IPS-NIHi7 (cell line): ENCODE measurements at regions not wholly inside any gene's neighbourhood (a gene's known extent, or its start where the extent isn't known, plus 50 kb on each side); places are given as distances from the start of the nearest gene placed in this dataset.
"Not testable (repeated sequence)": the region's sequence is repeated elsewhere in the genome, so short reads cannot be mapped to it uniquely, and the experiment has no call there.

Experiments used
- DNase-seq: peaks from one replicate; pipeline ENCODE4 v3.0.0; 2012; ENCODE audit warnings: mixed read lengths; ENCODE audit errors: extremely low spot score

DNA sequence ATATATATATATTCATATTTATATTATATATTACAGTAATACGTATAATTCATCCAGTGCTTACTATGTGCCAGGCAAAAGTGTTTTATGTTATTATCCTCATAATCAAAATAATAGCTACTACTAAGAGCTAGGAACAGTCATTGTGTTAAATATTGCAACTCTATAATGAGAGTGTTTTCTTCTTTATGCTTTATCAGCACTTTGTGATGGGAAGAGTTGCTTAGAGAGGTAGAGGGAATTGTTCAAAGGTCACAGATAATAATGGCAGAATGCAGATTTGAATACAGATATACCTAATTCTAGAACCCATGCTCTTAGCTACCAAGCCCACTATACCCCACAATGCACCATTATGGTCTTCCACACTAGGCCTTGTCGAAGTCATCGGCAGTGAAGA is 318.8 kb upstream of the PPARGC1A start:
- DNase-seq = no peak

DNA sequence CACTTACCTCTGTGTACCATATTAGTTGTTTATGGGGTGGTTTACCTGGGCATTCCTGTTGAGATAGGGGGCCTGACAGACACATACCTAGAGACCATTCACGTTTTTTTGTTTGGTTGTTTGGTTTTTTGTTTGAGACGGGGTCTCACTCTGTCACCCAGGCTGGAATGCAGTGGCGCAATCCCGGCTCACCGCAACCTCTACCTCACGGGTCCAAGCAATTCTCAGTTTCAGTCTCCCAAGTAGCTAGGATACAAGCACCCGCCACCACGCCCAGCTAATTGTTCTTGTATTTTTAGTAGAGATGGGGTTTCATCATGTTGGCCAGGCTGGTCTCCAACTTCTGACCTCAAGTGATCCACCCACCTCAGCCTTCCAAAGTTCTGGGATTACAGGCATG is 314.9 kb upstream of the PPARGC1A start:
- not testable (repeated sequence) for DNase-seq

DNA sequence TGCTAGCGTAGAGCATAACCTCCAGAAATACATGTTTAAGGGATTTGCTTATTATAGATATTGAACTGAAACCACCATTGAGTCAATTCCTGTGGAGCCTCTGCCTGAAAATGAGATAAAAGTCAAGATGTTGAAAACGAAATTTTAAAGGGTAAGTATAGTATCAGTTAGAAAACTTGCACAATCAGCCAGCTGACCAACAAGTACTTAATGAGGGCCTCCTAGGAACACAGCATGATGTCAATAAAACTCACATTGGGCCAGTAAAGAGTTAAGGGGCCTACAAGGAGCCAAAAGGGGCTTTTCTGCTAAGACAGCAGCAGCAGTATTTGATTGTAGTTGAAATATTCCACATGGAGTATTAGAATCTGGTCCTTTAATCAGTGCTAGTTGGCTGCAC is 314.1 kb upstream of the PPARGC1A start:
- DNase-seq = no peak

DNA sequence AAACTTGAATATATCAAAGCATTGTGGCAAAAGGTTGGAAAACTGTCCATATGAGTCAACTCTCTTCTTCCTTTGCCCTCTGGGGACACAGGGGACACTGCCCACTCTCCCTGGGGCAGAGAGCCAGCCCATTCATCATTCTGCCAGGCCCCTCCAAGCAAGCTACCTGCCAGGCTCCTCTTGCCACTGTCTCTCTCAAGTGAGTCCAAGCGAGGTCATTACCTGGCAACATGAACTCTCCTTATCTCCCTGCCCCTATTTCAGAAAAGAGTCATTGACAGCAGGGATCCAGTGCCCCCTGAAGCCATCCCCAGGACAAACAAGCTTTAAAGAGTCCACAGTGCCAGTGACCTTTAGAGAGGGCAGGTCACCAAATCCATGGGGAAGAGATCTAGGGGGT is 312.7 kb upstream of the PPARGC1A start:
- DNase-seq = no peak

DNA sequence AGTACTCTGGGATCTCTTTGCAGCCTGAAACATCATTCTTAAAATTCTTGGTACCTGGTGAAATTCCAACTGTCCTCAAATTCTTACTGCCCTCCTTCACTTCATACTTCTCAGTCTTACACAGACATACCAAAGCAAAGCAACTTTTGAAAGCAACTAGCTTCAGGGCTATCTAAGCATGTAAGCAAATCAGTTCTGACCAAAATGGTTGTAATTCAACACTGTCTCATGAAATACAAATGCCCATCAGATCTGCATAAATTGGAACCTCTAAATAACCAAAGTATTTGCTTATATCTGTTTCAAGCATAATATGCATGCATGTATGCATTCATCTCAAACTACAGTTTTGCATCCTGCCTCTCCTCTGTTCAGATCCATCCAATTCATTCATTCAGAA is 308.1 kb upstream of the PPARGC1A start:
- DNase-seq = no peak

DNA sequence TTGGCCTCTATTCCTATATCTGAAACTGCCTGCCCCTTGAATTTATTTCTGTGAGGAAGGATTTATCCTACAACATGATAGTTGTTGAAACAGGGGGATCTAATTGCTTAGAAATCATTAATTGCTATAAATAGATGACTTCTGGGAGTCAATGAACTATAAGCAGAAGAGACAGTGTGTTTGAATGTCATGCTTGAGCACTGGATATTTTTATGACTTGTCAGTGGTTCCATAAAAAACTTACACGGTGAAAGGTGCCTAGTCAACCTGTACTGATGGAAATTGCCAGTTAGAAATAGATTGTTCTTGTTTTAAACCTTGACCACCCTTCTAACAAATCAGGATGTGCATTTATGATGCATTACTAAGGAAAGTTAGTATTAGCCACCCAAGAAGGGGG is 306.9 kb upstream of the PPARGC1A start:
- no peak for DNase-seq

DNA sequence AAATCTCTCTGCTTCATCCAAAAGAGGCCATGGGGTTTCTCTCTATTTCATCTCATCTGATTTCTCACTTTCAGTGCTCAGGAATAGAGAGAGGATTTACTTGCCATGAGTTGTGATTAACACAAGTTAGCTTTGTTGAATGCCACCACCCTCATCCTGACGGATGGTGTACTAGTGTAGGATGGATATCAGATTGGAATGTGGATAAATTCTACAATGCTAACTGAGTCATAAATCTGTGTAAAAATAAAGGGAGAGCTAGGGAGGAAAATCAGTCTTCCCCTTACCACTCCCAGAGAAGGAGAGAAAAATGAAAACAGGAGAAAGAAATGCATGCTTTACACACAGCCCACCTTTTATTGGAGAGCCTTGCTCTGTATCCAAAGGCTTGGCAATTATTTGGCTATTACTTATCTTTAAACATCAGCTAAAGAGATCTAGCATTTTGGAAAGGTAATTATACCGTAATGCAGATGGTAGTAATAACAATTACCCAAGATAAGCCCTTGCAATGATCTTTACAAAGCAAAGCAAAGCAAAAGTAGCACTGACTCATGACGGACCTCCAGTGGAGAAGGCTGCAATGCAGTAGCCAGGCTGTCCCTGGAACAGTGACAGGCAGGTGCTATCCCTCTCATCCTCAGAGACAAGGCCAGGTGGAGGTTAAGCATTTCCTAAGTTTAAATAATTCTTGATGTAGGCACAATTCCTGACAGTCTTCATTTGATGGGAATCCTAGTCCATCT is 306.3 kb upstream of the PPARGC1A start:
- peak; percentile 28 for DNase-seq

DNA sequence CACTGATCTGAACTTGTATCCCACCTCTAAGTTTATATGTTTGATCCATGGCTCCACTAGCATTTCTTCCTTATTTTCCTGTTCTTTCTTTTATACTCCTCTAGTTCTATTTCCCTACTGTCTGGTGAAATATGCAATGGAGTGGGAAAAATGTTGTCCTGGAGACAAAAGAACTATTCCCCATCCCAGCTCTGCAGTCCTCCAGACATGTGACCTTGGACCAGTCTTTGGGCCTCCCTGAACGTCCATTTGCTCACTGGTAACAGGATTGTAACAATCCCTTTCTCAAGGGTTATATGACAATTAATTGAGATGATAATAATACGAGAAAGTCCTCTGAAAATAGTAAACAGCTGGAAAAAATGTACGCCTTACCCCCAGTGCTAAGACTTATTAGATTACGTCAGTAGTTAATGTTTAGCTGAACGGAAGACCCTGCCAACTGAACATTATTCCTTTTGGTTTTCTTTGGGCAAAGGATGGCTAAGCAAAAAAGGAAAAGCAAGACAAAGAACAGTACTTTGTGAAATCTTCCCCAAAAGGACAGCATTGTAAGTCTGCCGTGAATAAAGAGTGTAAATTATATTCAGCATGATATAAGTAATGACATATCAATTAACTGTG is 302.3 kb upstream of the PPARGC1A start:
- no peak for DNase-seq

DNA sequence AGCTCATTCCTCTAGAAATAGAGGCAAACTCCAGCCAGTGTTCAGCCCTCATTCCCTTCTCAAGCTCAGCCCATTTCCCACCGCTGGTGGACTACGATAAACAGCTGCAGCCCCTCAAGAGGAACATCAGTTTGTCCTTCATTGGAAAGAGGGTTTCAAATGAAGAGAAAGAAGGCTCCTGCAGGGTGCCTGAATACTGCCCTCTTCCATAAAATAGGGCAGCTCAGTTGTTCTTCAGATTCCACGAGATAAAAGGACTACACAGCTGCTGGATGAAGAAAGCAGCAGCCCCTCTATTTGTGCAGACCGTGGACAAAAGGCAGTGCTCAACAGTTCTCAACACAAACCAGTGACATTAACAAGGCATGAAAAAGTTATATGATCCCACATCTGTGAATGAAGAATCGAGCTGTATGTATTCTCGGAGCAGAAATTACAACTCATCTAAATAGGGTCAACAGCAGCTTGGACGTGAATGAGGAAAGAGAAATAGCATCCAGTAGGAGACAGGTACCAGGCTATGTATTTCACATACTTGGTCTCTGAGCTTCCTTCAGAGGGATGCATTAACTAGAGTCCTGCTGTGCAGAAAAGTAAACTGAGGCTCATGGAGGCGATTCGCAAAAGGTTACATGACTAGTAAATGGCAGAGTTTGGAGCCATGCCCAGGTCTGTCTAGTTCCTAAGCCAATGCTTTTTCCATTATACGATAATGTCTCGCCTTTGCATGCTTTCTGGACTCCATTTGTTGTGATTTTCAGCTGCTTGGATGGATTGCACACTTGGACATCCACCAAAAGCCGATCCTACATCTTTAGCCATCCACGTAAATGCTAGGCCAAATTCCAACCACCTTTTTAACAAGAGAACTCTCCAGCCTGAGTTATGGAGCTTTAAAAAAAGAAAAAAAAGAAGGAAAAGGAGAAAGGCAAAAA is 301.2 kb upstream of the PPARGC1A start:
- no peak for DNase-seq

DNA sequence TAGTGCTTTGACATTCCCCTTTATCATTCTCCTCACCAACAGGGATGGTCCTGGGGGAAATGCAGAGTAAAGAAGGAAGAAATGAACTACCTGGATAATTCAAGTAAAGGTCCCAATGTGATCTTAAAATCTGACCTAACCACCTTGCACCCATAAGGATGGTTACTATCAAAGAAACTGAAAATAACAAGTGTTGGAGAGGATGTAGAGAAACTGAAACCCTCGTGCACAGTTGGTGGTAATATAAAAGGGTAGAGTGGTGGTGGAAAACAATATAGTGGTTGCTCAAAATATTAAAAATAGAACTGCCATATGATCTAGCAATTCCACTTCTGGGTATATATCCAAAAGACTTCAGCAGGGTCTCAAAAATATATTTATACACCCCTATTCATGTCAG is 298.6 kb upstream of the PPARGC1A start:
- DNase-seq = no peak

DNA sequence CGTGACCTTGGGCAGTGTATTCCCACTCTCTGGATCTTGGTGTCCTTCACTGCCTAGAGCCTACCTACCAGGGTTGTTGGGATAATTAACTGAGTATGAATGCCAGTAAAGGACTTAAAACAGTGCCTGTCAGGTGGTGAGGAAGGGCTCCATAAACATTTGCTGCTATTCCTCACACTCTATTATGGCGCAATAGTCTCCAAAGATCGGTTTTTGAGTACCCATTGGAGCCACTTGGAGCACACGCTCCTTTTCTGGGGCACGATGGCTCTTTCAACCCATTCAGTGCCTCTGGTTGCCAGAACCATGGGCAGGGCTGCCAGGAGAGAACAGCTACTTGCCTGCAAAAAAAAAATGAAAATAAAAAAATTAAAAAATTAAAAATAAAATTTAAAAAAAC is 296.6 kb upstream of the PPARGC1A start:
- DNase-seq = no peak

DNA sequence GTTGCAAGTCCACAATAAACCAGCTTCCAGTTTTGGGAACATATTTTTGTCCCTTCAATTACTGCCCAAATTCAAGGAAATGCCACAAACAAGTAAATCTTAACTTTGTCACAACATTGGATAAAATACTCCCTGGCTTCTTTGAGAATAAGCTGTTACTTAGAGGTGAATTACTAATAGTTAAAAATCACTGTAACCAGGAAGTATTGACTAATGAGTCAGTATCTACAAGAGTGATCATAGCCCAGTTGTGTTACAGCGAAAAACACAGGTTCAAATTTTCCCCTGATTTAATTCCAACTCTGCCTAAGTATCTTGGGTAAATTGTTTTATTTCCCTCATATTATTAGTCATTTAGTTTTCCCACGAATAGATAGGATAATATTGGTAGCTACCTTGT is 291.2 kb upstream of the PPARGC1A start:
- no peak for DNase-seq

DNA sequence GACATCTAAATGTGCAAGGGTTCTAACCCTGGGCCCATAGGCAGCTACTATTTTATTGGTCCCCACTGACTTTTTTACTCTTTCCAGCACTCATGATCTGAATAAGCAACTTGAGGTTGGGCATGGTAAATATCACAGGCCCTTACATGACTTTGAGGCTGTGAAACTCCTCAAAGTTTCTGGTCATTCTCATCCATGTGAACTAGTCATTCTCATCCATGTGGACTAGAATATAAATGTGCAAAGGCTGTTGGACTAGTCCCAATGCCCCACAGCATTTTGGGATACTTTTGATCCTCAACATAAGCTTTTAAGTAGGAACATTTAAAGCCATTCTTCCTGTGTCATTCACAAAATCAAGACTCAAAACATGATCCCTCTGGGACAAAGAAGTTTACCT is 290.7 kb upstream of the PPARGC1A start:
- DNase-seq = no peak

DNA sequence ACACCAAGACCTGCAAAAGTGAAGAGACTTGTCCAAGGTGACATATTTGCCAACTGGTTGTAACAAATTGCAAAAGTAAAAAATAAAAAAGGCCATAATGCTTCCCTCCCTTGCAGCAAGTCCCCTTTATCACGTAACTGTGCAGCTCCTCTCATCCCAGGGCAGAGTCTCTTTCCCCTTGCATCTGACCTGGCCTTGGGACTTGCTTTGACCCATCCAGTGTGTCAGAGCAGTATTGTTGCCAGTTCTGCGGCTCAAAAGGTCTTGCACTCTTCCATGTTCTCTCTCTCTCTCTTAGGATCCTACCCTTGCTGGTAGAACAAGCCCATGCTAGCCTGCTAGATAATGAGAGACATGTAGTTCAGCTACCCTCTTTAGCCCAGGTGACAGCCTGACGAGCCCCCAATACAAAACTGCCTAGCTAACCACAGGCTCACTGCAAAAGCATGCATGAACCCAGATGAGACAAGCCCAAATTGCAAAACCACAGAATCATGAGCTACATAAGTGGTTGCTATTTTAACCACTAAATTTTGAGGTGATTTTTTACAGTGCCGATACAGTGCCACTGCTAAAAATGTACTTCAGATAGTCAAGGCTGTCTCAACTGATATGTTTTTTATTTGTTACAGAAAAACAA is 289.5 kb upstream of the PPARGC1A start:
- DNase-seq = no peak

DNA sequence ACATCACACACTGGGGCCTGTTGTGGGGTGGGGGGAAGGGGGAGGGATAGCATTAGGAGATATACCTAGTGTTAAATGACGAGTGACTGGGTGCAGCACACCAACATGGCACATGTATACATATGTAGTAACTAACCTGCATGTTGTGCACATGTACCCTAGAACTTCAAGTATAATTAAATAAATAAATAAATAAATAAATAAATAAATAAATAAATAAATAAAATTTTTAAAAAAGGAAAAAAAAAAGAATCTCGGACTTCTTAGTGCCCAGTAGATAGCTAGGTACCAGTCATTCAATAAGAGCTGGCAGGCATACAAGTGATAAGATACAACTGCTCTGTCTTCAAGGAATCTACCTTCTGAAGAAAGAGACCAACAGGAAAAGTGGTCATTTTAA is 287.6 kb upstream of the PPARGC1A start:
- not testable (repeated sequence) for DNase-seq

DNA sequence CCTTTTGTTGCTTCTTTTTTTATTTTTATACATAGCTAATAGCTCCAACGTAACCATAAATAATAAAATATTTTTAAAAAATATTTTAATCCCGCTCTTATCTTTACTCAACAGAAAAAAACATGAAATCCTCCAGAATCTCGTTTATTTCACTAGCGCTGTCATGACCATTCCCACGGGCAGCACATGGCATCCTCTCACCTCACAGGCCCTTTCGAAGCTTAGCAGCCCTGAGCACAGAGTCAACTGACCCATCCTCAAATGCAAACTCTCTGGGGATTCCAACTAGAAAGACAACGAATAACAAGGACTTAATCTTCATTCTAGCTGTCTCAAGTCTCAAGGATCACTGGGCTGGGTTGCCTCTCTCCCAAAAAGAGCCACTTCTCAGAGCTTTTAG is 285.9 kb upstream of the PPARGC1A start:
- no peak for DNase-seq

DNA sequence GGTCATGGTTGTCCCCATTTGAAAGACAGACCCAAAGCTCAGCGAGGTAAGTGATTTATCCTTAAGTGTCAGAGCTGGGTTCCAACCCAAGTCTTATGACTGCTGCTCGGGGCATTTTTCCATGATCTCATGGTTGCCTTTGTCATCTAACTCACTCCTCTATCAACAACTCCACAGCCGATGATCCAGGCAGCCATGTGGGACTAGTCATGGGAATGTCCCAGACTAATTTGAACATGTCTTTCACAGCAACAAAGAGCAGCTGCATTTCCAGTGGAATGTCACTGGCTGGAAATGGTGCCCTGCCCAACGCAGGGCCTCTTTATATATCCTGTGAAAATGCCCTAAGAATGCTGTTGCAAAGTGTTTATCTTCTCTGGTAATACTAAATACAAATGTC is 284.8 kb upstream of the PPARGC1A start:
- no peak for DNase-seq

DNA sequence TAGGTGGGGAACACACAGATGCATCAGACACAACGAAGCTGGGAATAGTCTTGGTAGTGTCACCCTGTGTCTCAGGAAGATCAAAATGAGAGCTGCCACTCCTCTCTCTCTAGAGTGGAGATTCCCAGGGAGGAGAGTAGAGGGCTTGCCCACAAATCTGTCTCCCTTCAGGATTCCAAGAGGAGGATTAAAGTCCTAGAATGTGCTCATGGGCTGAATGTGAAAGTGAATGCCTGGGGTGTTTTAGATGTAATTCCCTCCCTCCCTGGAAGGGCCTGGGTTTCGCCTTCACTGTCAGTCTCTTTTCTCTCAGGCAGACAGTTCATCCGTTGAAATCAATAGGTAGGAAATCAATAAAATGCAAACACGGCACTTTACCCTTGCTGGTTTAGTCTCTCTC is 282.6 kb upstream of the PPARGC1A start:
- DNase-seq = no peak

DNA sequence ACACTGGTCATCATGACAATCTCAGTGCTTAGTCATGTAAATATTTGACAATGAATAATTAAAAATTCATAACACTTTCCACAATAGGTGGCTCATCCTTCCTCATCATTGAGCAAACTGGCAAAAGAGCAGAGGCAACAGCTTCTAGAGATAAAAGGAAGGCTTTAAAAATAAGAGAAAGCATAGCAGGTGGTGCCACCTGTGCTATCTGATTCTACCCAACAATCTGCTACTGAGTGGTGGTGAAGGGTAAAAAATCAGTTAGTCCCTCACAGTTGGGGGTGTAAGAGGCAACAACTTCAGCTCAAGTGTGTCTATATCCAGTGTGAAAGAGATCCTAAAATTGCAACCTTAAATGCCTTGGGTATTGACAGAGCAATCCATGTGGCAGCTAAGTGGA is 280.1 kb upstream of the PPARGC1A start:
- no peak for DNase-seq

DNA sequence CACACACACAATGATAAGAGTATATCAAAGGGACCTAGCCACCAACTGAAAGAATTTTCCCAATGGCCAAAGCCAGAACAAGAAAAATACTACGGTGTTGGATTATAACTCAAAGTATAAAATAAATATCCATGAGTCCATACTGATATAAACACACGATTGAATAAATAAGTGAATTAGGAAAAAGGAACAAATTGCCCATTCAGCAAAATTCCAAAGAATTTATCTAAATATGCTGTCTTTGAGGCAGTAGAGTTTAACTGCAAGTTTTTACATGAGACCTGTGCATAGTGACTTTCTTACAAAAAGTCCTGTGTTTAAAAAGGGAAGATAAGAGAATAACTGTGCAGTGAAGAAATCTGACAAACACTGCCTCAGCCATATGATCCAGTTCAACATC is 278.8 kb upstream of the PPARGC1A start:
- DNase-seq = no peak

DNA sequence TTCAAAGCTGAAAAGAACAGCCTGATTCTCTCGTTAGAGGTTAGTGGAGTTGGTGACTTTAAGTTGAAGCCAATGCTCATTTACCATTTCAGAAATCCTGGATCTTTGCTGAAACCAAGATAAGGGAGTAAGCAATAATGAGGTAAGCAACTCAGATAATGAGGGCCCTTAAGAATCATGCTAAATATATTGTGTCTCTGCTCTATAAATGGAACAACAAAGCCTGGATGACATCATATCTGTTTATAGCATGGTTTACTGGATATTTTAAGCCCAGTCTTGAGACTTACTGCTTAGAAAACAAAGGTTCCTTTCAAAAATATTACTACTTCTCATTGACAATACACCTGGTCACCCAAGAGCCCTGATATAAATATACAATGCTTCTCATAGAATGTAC is 276.7 kb upstream of the PPARGC1A start:
- no peak for DNase-seq

DNA sequence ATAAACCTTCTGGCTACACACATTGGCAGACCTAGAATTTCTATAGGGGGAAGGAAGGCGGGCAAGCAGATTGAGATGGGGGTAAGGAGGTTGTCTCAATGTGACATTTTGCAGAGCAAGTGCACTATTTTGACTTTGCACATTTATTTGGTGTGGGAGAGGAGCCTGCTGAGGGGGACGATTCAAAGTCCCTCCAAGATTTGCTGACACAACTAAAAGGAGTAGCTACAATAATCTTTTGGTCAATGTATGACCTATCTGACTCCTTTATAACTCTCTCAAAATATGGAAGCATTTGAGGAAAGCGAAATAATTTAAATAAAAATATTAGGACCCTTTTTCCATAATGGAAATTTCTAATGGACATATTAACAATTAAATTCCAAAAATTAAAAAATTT is 274.9 kb upstream of the PPARGC1A start:
- DNase-seq = no peak
